GM19395 (cell line): ENCODE measurements at regions not wholly inside any gene's neighbourhood (a gene's known extent, or its start where the extent isn't known, plus 50 kb on each side); places are given as distances from the start of the nearest gene placed in this dataset.
"Not testable (repeated sequence)": the region's sequence is repeated elsewhere in the genome, so short reads cannot be mapped to it uniquely, and the experiment has no call there.

Source experiments
- ATAC-seq: cut with Tn5 transposase; IDR thresholded peaks from one replicate; pipeline ENCODE4 v1.9.1; 2021; ENCODE audit warnings: mild to moderate bottlenecking, moderate library complexity; ENCODE audit not compliant: unreplicated experiment

DNA sequence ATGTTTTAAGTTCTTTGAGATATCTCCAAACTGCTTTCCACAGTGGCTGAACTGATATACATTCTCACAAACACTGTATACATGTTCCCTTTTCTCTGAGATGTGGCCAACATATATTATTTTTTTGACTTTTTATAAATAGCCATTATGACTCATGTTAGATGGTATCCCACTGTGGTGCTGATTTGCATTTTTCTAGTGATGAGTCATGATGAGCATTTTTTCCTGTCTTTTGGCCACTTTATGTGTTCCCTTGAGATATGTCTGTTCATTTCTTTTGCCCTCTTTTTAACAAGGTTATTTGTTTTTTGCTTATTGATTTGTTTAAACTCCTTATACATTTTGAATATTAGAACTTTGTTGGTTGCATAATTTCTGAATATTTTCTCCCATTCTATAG, 1055.1 kb downstream of the NXPH1 start:
- ATAC-seq = no peak

DNA sequence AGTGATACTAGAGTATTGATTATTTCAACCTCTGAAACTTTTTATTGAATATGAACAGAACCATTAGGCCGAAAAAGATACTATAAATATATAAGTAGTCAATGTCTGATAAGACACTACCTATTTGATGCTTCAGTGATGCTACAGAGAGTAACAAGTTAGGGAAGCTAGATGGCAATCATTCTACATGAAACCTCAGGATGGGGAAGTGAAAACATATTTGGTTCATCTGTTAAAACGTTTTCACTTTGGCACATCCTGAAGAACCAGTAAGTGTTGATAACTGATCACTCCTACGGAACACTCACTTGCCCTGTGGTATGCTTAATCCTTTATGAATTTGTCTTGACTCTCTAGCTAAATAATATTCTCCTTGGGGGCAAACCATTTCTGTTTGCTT, 1064.9 kb downstream of the NXPH1 start:
- peak; percentile 52 for ATAC-seq

DNA sequence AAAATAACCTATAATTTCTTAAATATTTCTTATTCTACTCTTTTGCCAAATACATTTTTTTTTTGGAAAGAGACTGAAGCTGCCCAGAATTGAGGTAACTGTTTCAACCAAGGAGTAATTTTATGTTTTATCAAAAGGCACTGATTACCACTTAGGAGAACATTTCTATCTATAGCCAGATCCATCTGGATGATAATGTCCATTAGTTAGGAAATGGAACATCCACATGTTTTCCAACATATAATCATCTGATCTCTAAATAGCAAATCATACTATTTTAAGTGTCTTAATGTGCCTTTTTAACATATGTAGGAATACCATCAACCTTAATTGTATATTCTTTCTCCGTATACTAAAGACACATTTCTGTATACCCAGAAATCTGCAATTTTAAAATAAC, 1068.9 kb downstream of the NXPH1 start:
- no peak for ATAC-seq

DNA sequence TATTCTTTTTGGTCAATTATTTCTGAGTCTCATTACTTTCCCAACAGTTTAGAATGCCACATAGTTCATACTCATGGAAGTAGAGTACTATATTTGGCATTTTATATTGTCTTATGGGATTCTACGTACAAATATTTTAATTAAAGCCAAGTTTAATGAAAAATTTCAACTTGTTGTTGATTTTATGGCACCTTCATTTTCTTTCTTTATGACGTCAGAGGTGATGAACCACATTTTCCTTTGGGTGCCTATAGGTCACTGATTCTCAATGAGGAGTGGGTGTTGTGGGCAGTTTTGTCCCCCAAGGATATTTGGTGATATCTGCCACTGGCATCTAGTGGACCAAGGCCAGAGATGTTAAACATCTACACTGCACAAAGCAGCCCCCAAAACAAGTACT, 1071.3 kb downstream of the NXPH1 start:
- no peak for ATAC-seq

DNA sequence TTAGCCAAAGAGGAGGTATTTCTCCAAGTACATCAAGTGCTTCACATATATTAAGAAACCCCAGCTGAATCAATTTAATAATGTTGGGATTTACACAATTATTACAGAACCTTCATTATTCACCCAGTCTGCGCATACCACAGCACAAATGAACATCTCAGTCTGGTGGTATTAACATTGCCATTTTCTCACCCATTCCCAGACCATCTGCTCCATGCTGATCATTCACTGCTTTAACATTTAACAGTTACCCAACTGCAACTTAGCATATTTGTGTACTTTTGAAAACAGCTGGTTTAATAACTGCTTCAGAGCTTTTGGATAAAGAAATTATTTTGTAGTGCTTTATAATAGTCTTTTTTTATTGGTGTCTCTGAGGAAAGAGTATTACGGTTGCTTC, 1072.1 kb downstream of the NXPH1 start:
- no peak for ATAC-seq

DNA sequence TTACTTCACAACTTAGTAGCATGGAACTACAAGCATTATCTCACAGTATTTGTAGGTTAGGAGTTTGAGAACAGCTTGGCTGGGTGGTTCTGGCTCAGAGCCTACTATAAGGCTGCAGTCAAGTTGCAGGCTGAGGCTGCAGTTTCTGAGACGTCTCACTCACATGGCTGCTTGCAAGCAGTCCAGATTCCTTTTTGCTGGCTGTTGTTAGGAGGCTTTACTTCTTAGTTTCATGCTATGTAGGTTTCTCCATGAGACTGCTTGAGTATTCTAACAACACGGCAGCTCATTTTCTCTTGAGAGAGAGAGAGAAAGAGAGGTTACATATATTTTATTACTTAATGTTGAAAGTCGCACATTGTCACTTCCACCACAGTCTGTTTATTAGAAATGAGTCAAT, 1073.9 kb downstream of the NXPH1 start:
- no peak for ATAC-seq

DNA sequence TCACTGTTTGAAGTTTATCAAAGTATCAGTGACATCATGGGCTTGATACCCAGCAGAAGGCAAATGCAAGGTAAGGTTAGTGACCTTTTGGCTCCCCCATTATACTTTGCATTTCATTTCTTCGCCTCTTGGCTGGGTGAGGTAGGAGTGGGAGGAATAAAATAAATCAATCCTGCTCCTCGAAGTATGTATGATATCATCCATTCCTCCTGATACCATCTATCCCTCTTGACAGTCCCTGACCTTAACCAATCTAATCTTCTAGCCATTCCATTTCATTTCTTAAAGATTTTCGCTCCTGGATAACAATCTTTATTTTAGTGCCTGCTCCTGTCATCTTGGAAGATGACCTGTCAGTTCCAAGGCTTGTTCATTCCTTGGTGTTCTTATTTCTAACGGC, 1083.3 kb downstream of the NXPH1 start:
- ATAC-seq = no peak

DNA sequence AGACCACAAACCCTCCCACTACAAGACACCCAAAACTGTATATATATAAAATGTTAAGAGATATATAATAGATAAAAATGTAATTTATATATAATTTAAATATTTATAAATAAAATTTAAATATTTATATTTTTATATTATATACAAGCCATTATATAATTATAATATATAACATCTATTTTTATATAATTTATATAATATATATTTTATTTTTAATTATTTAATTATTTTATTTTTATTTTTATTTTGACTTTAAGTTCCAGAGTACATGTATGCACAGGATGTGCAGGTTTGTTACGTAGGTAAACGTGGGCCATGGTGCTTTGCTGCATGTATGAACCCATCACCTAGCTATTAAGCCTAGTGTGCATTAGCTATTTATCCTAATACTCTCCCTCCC, 1090.2 kb downstream of the NXPH1 start:
- ATAC-seq = no peak

DNA sequence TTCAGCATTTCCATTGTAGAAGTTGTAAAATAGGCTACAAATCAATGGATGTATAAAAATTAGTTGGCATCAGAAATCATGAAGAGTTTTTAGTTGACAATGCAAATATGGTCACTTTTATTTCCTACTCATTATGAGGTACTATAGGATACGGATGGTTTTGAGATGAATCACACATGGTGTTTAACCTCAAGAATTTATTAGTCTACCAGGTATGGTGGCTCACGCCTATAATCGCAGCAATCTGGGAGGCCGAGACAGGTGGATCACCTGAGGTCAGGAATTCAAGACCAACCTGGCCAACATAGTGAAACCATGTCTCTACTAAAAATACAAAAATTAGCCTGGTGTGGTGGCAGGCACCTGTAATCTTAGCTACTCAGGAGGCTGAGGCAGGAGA, 1119.0 kb downstream of the NXPH1 start:
- ATAC-seq = not testable (repeated sequence)

DNA sequence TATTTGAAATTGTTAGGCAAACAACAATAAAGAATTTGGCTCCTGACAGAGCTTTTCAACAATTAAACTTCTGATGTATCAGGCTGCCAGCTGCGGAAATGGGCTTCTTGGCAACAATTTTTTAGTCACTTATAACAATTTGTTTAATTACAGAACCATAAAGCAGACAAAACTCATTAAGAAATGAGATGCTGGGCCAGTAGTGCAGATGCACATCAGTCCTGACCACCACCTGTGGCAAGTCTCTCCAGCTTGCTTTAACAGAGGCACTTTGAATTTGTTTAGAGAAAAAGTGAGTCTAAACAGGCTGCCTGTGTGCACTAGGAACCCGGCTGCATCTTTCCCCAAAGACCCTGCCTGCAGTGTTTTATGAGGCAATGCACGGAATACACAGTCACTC, 1124.4 kb downstream of the NXPH1 start:
- no peak for ATAC-seq

DNA sequence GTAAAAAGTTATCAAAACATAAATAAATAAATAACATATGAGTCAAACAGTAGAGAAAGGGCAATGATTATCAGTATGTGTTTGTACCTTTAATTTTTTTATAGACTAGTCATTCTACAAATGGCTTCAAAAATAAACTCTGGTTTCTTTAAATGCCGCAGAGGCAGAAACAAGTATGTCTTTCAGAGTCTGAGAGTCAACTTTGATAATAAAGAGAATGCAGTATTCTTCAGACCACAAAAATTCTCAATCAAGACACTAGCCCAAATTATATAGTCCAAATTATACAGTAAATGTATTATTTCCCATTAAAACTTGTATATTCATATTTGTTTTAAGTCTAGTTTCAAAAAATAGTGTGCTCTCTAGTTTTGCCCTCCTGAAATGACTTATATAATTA, 1142.3 kb downstream of the NXPH1 start:
- no peak for ATAC-seq

DNA sequence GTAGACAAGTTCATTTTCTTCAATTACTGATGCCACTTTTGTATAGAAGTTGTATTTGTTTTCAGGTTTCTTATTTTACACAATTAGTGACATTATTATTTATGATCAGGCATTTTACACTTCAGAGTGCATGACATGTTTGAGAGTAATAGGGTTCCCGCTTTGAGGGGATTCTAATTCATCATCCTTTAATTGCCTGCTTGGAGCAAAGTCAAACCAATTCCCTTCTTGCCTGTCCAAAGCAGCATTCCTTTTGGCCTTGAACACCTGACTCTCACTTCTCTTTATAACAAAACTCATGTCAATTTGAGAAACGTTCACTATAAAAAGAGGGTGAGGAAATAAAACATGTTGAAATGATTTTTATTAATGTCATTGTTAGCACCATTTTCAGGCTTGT, 1149.4 kb downstream of the NXPH1 start:
- no peak for ATAC-seq

DNA sequence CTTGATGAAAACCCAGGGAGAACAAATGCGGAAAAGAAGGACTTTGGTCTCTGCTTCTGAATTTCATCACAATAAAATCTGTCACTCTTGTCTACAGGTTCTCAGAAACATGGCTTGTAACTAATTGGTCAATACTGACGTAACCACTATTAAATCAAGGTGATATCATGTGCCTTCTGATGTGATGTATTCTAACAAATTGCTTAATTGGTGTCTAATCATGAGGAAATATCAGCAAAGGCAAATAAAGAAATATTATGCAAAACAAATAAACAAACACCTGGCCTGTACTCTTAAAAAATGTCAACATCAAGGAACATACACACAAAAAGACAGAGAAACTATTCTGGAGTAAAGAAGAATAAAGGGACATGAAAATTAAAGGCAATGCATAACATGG, 1165.0 kb downstream of the NXPH1 start:
- no peak for ATAC-seq

DNA sequence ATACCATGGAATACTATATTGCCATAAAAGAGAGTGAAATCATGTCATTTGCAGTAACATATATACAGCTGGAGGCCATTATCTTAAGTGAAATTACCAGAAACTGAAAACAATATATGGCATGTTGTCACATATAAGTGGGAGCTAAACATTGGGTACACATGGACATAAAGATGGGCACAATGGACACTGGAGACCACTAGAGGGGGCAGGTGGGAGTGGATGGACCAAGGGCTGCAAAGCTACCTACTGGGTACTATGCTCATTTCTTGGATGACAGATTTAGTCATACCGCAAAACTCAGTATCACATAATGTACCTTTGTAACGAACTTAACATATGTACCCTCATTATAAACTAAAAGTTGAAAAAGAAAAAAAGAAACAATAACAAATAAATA, 1167.6 kb downstream of the NXPH1 start:
- no peak for ATAC-seq

DNA sequence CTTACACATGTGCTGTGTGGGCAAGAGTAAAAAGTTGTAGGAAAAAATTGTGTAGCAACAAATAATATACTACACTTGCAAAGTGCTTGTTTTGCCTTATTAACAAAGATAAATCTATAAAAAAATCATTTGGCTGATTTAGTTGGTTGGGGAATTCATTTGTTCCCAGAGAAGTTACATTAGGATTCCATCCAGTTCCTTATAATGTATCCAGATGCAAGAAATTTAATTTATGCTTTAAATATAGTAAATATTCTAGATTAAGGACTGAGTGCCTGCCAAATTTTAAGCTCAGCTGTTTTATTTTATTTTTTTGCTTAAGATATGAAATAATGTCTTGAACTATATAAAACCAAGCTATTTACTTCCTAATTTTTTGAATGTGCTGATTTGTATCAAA, 1169.9 kb downstream of the NXPH1 start:
- no peak for ATAC-seq

DNA sequence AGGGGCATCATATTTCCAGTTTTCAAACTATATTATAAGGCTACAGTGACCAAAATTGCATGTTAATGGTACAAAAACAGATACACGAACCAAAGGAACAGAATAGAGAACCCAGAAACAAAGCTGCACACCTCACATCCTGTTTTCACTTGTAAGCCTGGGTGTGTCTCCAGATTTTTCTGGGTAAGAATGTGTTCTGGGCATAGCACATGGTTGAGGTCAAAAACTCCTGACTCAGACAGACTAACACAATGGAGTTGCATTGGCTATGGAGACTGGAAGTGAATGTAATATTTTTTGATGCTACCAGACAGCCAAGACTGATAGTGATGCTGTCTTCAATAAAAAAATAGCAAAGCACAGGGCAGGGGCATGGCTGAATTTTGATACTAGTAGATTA, 1175.2 kb downstream of the NXPH1 start:
- ATAC-seq = no peak

DNA sequence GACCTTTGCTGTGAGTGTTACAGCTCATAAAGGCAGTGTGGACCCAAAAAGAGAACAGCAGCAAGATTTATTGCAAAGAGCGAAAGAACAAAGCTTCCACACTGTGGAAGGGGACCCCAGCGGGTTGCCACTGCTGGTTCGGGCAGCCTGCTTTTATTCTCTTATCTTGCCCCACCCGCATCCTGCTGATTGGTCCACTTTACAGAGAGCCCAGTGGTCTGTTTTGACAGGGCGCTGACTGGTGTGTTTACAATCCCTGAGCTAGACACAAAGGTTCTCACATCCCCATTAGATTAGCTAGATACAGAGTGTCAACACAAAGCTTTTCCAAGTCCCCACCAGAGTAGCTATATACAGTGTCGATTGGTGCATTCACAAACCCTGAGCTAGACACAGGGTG, 1187.5 kb downstream of the NXPH1 start:
- ATAC-seq = not testable (repeated sequence)

DNA sequence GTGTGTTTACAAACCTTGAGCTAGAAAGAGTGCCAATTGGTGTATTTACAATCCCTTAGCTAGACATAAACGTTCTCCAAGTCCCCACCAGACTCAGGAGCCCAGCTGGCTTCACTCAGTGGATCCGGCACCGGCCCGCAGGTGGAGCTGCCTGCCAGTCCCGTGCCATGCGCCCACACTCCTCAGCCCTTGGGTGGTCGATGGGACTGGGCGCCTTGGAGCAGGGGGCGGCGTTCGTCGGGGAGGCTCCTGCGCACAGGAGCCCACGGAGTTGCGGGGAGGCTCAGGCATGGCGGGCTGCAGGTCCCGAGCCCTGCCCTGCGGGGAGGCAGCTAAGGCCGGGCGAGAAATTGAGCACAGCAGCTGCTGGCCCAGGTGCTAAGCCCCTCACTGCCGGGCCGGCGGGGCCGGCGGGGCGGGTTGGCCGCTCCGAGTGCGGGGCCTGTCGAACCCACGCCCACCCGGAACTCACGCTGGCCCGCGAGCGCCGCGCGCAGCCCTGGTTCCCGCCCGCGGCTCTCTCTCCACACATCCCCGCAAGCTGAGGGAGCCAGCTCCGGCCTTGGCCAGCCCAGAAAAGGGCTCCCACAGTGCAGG, 1188.0 kb downstream of the NXPH1 start:
- ATAC-seq = not testable (repeated sequence)

DNA sequence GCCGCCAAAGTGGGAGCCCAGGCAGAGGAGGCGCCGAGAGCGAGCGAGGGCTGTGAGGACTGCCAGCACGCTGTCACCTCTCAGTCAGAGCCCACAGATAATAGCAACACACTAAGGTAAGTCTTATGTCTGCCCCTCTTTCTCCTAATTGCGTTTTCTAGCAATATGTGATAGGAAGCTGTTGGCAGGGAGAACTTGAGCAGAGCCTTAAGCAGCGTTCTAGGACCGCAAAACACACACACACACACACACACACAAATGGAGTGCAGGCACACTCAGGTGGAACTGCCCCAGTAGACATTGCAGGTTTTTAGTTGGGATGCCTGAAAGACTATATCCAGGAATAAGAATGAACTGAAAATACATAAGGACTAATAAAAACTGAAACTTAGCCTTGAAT, 1188.5 kb downstream of the NXPH1 start:
- no peak for ATAC-seq

DNA sequence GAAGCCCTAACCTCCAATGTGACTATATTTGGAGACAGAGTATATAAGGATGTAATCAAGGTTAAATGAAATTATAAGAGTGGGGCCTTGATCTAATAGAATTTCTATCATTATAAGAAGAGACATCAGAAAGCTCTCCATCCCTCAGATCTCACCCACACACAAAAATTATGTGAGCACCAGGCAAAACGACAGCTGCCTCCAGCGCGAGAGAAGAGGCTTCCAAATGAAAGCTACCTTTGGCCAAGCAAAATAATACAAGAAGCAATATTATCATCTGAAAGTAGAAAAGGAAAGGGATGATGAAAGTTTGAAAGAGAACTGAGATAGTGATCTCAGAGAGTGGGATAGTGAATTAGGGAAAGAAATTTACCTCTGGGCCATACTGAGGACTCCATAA, 1192.5 kb downstream of the NXPH1 start:
- ATAC-seq = no peak

DNA sequence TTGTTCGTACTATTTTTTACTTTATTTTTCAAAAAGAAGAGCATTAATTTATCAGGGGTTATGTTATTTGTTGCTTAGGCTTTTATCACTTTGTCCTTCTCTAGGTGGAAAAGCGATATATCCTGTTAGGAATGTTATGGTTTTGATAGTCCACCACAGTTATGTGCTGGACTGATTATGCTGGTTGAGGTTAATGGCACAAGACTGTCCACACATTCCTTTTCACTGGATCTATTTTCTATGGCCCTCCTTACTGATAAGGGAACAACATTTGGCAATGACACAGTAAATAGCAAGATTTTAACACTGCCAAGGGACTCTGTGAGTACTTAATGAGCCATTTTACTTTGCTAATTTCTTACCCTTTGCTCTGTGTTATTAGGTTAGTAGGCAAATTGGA, 1212.3 kb downstream of the NXPH1 start:
- no peak for ATAC-seq

DNA sequence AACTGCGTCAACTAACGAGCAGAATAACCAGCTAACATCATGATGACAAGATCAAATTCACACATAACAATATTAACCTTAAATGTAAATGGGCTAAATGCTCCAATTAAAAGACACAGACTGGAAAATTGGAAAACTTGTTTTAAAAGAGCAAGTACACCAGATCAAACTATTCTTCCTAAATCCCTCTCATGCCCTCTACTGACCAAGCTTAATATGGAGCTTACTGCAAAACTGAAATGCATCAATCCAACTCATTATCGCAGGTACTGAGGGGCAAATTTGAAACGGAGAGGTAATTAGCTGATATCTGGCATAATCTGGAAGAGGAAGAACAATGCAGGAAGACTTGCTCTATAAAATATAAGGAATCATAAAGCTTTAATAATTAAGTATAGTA, 1223.8 kb downstream of the NXPH1 start:
- ATAC-seq = no peak
